CD4-positive, alpha-beta T cell treated with Interleukin-1 beta for 1 hour (primary cell): ENCODE measurements at regions not wholly inside any gene's neighbourhood (a gene's known extent, or its start where the extent isn't known, plus 50 kb on each side); places are given as distances from the start of the nearest gene placed in this dataset.

ENCODE experiments used
- DNase-seq, 2 donors: peaks; one replicate each; pipeline ENCODE4 v3.0.0-alpha.2; 2020 to 2022

DNA sequence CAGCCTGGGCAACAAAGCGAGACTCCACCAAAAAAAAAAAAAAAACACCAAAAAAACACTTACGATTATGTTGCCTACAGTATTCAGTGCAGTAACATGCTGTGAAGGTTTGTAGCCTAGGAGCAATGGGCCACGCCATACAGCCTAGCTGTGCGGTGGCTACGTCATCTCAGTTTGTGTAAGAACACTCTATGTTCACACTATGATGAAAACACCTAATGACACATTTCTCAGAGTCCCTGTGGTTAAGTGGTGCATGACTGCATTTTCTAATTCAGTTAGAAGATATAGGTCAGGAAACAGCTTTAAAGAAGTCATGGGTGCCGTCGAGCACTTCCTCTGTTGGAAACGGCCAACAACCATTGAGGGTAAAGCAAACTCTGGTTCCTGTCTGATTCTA, 75.7 kb upstream of the ANO1 start:
- peak in 1 of 2 donors; percentile 2 for DNase-seq

- DNase-seq: no peak
Measured at GRCh38 chr11:70005107-70005818, 72.9 kb upstream of the ANO1 start.

GRCh38 chr11:70007796-70008195, 70.3 kb upstream of the ANO1 start:
- DNase-seq: no peak

DNA sequence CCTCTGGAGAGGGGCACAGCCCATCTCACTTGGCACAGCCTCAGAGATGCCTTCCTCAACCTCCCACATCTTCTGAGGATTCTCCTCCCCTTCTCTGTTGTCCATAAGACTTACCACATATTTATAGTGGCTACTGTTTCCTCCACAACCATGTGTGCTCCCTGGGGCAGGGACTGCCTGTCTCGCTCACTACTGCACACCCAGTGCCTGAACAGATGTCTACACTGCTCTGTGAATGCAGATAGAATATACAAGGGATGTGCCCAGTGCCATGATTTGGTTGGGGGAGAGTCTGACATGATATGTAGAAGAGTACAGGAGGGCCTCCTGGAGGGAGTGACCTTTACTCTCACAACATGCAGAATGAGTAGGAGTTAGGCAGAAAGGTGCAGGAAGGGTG, 67.3 kb upstream of the ANO1 start:
- no peak for DNase-seq

DNA sequence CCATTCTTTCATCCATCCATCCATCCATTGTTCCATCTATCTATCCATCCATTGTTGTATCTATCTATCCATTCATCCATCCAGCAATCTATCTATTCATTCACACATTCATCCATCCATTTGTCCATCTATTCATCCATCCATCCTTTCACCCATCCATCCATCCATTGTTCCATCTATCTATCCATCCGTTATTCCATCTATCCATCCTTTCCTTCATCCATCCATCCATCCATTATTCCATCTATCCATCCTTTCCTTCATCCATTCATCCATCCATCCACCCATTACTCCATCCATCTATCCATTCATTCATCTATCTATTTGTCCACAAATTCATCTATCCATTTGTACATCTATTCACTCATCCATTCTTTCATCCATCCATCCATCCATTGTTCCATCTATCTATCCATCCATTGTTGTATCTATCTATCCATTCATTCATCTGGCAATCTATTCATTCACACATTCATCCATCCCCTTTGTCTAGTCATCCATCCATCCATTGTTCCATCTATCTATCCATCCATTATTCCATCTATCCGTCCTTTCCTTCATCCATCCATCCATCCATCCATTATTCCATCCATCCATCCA, 65.9 kb upstream of the ANO1 start:
- no peak for DNase-seq

DNA sequence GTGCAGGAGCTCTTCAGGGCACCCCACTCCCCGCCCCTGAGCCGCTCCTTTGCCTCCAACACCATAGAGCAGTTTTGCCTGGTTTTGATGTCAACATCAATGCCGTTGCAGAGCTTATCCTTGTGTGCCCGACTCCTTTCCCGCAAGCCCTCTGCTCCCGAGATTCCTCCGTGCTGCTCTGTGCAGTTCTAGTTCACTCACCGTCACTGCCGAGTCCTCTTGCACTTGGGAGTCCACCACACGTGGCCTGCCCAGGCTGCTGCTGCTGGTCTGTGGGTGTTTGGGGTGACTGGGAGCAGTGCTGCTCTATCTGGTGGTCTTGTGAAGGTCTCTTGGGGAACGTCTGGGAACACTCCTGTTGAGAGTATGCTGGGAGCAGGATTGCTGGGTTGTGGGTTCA, 63.8 kb upstream of the ANO1 start:
- no peak for DNase-seq

- no peak for DNase-seq
Measured at GRCh38 chr11:70016666-70017367, 61.3 kb upstream of the ANO1 start.

- DNase-seq: no peak
Measured at GRCh38 chr11:70018816-70019215, 59.3 kb upstream of the ANO1 start.

- DNase-seq: no peak
Measured at GRCh38 chr11:70019576-70020011, 58.5 kb upstream of the ANO1 start.

DNA sequence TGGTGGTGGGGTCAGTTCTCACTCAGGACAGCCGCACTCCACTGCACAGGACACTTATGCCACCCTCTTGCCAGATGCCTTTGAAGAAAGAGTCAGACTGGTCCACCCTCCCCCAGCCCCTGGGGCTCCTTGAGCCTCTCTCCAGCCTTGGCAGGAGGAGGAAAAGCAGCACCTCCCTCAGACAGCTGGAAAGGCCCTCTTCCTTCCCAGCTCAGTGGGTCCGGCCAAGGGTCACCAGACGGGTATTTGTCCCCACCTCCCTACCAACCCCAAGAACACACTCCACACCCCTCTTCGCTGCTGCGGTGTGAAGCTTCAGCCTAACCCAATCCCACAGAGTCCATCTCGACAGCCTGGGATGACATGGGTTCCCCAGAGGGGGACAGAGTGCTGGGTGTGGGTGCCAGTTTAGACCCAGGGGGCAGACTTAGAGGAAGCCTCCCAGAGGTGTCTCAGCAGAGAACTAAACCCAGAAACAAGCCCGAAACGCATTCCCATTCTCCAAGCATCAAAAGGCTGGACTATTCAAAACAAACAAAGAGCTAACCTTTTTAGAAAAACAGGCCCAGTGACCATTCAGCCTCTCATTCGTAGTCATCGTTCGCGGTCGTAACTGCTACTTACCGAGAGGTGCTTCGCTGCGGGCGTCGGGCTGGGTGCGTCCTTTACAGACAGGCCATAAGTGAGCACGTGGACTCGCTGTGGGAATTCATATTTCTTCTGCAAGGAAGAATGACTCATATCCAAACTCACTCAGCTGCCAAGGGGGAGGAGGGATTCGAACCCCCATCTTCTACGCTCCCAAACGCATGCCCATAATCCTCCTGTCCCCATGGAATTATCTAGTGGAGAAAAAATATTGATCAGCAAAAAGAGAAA, 57.5 kb upstream of the ANO1 start:
- no peak for DNase-seq

GRCh38 chr11:70021586-70021985, 56.5 kb upstream of the ANO1 start:
- no peak for DNase-seq

DNA sequence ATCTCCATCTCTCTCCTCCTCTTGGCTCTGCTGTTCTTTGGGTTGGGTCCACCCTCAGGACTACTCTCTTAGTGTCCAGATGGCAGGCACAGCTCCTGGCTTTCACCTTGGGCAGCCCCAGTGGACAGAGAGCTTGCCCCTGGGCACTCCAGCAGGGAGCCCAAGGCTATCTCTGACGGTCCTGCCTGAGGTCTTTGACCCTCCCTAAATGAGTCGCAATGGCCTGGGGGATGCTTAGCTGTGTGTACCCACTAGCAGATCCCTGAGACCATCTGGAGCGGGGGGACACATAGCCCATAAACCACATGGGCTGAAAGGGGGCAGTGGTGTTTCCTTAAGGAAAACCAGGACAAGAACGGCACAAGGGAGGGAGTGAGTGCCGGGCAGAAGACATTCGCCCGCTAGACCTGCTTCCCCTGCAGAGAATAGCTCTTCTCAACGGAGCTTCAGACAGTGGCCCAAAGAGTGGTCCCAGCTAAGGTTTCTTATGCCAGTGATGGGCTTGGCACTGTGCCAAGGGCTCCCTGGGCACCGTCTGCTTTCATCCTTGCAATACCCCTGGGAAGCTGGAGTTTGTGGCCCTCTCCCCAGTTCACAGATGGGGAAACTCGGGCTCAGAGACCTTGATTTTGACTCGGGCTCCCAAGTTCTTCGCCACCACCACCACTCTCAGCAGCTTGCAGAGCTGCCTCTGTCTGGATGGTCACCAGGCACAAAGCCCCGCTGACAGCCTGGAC, 53.9 kb upstream of the ANO1 start:
- no peak for DNase-seq

GRCh38 chr11:70024773-70025045, 53.4 kb upstream of the ANO1 start:
- no peak for DNase-seq

DNA sequence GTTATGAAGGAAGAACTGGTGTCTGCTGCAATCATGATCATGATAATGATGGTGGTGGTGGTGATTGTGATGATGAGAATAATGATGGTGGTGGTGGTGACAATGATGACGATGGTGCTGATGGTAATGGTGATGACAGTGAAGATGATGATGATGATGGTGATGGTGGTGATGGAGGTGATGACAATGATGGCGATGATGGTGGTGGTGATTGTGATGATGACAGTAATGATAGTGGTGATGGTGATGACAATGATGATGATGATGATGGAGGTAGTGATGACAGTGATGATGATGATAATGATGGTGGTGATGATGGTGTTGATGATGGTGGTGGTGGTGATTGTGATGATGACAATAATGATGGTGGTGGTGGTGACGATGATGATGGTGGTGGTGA, 52.8 kb upstream of the ANO1 start:
- no peak for DNase-seq

DNA sequence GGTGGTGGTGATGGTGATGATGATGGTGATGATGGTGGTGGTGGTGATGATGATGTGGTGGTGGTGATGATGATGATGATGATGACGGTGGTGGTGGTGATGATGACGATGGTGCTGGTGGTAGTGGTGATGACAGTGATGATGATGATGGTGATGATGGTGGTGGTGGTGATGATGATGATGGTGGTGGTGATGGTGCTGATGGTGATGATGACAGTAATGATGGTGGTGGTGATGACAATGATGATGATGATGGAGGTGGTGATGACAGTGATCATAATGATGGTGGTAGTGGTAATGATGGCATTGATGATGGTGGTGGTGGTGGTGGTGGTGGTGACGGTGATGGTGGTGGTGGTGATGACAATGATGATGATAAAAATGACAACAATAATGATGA, 52.1 kb upstream of the ANO1 start:
- no peak for DNase-seq

DNA sequence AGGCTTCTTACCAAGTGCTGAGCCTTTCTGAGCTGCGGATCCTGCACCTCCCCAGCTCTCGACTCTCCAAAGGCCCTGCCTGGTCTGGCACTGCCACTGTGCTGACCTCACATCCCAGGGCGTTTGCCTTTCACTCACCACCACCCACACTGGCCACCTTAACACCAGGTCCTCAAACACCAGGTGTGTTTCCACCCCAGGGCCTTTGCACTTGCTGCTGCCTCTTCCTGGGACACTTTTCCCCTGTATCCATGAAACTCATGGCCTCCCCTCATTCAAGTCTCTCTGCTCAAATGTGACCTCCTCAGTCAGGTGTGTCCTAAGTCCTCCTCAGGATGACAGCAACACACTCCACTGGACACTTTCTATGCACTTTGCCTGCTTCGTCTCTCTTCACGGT, 51.4 kb upstream of the ANO1 start:
- no peak for DNase-seq

DNA sequence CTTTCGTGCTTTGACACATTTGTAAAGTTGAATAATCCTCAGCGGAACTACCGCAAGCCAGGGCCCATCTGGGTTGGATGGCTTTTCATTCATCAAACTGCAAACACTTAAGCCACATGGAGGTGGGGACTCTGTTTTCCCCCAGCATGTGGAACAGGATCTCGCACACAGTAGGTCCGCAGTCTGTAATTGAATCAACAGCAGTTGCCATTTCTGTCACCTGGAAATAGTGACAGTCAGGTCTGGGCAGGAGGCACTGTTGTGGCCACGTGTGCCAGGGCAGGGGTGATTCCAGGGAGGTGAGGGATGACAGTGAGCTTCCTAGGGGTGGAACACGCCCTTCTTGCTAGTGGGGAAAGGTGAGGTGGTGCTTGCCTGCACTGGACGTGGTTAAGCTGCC, 50.7 kb upstream of the ANO1 start:
- DNase-seq: no peak

DNA sequence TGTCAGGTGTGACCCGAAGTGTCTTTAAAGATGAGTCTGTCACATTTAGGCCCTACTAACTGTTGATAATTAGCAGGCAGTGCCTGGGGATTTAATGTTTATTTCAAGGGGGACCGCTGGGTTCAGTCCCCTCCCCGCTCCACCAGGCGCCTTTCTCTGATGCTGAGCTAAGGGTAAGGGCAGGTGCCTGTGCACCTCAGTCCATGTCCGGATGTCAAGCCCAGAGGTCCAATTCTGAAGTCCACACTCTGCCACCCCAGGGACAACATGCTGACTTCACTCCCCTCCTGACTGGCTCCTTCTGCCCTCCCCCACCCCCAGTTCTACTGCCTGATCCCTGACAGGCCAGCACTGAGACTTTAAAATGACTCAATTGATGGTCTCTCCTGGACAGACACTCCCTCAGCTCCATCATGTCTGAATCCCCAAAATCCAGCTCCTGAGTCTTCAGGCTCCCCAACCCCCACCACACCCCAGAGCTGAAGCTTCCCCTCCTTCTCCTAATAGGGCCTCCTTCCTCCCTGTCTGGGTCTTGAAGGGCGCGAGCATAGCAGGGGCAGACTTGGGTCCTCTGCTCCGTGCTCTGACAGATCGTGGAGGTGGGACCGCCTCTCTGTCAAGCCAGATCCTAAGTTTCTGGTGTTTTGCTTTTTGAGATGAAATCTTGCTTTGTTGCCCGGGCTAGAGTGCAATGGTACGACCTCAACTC, 49.8 kb upstream of the ANO1 start:
- DNase-seq: no peak
